Peyer's patch (tissue), 4 donors: ENCODE measurements at regions not wholly inside any gene's neighbourhood (a gene's known extent, or its start where the extent isn't known, plus 50 kb on each side); places are given as distances from the start of the nearest gene placed in this dataset.

Experiments used
- CTCF ChIP-seq, 6 experiments: fragments of 450-650 bp in 4 of 6; fragments of 200-600 bp in 2 of 6; sonication (generic) in 1 of 6; IDR thresholded peaks; one replicate each; pipeline ENCODE4 v1.5.1; 2017 to 2019; ENCODE audit warnings: antibody characterized with exemption in 6 of 6, mild to moderate bottlenecking in 3 of 6, moderate library complexity in 1 of 6
- POLR2A ChIP-seq, 2 donors: fragments of 450-650 bp; IDR thresholded peaks; one replicate each; pipeline ENCODE4 v1.5.1; 2017; ENCODE audit warnings: antibody characterized with exemption in 2 of 2, mild to moderate bottlenecking in 2 of 2, moderate library complexity in 2 of 2

DNA sequence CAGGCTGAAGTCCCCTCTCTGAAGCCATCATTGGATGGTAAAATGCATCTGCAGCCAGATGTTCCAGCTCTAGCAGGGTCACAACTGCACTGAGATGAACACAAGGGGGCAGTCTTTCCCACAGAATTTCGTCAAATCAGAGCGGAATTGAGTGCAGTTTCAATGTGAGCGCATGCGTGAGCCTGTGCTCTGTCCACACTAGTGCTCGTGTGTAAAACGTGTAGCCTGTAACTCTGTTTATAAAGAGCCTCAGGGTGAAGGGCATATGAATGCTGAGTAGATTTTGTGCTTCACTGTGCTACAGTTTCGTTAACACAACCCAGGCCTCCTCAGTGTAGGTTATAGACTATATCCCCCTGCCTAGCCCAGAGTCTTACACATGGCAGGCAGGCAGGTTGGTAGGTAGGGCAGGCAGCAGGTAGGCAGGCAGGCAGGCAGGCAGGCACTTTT lies 92.7 kb upstream of the GOLGA6L4 start:
- no peak for TF ChIP-seq POLR2A (IDR thresholded peaks at IDR 0.05)
- TF ChIP-seq CTCF (IDR thresholded peaks at IDR 0.05), result peak; percentile 47 to 86 (median 76)
